Stimulated activated CD4-positive, alpha-beta T cell treated with anti-CD3 and anti-CD28 coated beads, Interleukin-15, amount 100 ng/mL, for 48 hours (primary cell): ENCODE measurements at regions not wholly inside any gene's neighbourhood (a gene's known extent, or its start where the extent isn't known, plus 50 kb on each side); places are given as distances from the start of the nearest gene placed in this dataset.
"Not testable (repeated sequence)": the region's sequence is repeated elsewhere in the genome, so short reads cannot be mapped to it uniquely, and the experiment has no call there.

Experiments used
- DNase-seq, 2 donors: peaks; one replicate each; pipeline ENCODE4 v3.0.0-alpha.2; 2020; ENCODE audit warnings: low read depth in 2 of 2

DNA sequence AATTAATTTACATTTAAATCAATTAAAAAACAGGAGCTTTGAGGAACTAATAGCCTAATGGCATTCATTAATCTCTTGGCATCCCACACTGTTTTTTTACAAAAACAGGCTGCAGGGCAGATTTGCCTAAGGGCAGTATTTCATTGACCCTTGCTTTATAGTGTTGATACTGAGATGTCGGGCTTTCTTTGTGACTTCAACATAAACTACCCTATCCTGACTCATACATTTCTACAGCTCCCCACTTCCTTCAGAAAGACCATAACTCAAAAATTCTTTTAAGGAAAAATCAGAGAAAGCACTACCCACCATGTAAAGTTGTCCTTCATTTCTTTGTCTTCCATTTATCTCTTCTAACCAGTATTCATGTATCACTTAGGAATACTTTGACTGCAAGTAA, 92.2 kb upstream of the NT5E start:
- DNase-seq: no peak

GRCh38 chr6:85356743-85357142, 93.1 kb upstream of the NT5E start:
- not testable (repeated sequence) for DNase-seq

DNA sequence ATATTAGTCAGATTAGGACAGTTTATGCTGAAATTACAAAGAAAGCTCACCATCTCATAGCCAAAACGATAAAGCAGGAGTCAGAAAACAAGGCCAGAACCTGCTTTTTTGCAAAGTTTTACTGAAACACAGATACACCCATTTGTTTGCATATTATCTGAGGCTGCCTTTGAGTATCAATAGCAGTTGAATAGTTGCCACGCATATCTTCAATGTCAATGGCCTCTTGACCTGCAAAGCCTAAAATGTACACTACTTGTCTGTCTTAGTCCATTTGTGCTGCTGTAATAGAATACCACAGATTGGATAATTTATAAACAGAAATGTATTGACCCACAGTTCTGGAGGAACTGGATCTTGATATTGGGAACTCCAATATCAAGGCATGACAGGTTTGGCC, 94.1 kb upstream of the NT5E start:
- no peak for DNase-seq

GRCh38 chr6:85354761-85355618, 94.9 kb upstream of the NT5E start:
- peak; percentile 34 to 54 for DNase-seq

- no peak for DNase-seq
Measured at GRCh38 chr6:85353012-85353411, 96.9 kb upstream of the NT5E start.

GRCh38 chr6:85348643-85349042, 101.2 kb upstream of the NT5E start:
- DNase-seq: no peak

DNA sequence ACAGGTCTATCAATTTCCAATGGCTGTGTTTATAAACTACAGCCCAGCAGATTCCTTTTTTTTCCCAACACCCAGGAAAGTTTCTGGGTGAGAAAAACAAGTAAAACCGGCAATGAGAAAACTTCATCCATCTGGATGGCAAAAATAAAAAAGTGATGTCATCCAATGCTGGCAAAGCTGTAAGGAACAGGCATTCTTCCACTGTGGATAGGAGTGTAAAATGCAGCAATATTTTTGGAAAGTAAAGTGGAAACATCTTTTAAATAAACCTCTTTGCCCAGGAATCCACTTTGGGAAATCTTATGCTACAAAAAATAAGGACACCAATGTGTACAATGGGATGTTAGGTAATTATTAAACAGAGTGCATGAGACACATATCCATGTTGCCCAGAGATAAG, 102.1 kb upstream of the NT5E start:
- DNase-seq: no peak

DNA sequence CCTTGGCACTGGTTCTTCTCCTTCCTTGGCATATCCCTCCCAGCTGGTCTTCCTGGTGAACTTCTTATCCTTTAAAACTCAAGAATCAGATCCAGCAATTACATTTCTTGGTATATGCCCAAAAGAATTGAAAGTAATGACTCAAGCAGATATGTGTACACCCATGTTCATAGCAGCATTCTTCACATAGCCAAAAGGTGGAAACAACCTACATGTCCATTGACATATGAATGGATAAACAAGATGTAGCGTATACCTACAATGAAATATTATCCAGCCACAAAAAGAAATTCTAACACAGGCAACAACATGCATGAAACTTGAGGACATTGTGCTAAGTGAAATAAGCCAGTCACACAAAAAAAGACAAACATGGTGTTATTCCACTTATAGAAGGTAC, 103.7 kb upstream of the NT5E start:
- DNase-seq: no peak

DNA sequence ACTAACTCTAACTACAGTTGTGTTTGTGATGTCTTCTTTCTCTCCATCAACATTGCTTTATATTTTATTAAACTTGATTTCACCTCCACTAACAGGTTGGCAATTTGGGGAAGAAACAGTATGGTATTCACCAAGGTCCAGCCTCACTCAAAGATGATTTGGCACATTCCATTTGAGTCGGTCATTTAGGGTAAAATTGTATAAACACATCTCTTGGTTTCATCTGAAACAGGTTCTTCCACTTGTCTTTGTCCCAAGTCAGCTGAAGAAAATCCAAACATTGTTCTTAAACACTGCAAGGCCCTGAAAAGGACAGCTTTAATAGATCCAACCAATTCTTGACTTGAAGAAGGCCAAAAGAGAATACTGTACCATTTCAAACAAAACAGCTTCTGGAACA, 104.9 kb upstream of the NT5E start:
- DNase-seq: no peak

- DNase-seq: no peak
Measured at GRCh38 chr6:85343428-85343827, 106.5 kb upstream of the NT5E start.

DNA sequence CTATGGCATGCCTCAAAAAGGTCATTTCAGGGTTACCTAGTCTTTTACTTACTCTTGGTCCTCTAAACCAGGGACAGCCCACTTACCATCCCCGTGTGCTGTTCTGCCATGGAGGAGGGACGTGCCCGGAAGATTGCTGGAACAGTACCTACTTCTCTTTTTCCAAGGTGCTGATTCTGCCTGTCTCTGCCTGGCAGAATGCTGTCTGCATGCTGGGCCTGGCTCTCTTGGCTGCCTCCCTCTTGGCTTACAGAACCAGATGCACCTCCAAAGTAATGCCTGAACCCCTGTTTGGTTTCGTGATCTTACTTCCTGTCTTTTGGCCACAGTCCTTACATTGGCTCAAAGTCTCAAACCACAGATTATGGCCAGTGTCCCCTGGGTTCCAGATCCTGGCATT, 120.7 kb upstream of the NT5E start:
- DNase-seq: no peak

DNA sequence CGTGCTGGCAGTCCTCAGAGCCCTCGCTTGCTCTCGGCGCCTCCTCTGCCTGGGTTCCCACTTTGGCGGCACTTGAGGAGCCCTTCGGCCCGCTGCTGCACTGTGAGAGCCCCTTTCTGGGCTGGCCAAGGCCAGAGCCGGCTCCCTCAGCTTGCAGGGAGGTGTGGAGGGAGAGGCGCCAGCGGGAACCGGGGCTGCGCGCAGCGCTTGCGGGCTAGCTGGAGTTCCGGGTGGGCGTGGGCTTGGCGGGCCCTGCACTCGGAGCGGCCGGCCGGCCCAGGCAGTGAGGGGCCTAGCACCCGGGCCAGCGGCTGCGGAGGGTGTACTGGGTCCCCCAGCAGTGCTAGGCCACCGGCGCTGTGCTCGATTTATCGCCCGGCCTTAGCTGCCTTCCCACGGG, 124.1 kb upstream of the NT5E start:
- not testable (repeated sequence) for DNase-seq

- peak; percentile 57 to 68 for DNase-seq
Measured at GRCh38 chr6:85323435-85324040, 126.3 kb upstream of the NT5E start.

GRCh38 chr6:85322446-85323105, 127.3 kb upstream of the NT5E start:
- DNase-seq: no peak

DNA sequence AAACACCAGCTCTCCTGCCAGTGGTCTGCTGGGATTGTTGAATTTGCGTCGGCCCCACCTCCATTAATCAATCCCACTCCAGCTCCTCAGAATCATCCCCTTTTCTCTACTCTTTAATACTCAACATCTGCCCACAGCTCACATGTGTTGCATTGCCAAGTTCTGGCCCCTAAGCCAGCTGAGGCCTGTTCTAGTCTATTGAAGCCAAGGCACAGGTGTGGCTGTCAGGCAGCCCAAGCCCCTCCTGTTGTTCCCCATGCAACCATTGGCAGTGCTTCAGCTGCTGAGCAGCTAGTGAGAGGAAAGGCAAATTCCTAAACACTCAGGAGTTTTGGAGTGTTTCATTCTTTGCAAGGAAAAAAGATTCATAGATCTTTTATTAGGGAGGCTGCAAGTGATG, 128.0 kb upstream of the NT5E start:
- DNase-seq: no peak

DNA sequence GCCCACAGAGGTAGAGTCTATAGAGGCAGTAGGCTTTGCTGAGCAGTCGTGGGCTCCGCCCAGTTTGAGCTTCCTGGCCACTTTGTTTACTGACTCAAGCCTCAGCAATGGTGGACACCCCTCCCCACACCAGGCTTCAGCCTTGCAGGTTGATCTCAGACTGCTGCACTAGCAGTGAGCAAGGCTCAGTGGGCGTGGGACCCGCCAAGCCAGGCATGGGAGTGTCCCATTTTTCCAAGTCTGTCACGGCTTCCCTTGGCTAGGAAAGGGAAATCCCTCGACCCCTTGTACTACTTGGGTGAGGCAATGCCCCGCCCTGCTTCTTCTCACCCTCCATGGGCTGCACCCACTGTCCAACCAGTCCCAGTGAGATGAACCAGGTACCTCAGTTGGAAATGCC, 135.3 kb upstream of the NT5E start:
- DNase-seq: no peak

GRCh38 chr6:85300581-85300980, 149.3 kb upstream of the NT5E start:
- no peak for DNase-seq

- DNase-seq: no peak
Measured at GRCh38 chr6:85298553-85298952, 151.3 kb upstream of the NT5E start.

- no peak for DNase-seq
Measured at GRCh38 chr6:85291326-85291725, 158.6 kb upstream of the NT5E start.

DNA sequence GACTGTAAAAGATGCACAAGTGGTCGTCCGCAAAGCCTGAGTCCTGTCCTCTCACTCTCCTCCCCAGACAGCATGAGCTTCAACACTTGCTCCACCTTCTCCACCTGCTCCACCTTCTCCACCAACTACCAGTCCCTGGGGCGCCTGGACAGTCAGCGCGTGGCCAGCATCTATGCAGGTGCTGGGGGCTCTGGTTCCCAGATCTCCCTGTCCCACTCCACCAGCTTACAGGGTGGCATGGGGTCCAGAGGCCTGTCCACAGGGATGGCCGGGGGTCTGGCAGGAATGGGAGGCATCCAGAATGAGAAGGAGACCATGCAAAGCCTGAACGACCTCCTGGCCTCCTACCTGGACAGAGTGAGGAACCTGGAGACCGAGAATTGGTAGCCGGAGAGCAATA, 162.2 kb upstream of the NT5E start:
- DNase-seq: no peak

DNA sequence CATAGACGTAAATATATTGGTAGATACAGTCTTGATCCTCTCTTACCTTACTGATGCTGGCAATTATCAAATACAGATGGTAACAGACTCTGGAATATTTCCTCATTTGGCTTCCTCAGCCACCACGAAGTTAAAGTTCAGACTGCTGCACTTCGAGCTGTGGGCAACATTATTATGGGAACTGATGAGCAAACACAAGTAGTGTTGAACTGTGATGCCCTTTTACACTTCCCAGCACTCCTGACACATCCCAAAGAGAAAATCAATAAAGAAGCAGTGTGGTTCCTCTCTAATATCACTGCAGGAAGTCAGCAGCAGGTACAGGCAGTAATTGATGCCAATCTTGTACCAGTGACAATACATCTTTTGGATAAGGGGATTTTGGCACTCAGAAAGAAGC, 162.7 kb upstream of the NT5E start:
- DNase-seq: no peak

DNA sequence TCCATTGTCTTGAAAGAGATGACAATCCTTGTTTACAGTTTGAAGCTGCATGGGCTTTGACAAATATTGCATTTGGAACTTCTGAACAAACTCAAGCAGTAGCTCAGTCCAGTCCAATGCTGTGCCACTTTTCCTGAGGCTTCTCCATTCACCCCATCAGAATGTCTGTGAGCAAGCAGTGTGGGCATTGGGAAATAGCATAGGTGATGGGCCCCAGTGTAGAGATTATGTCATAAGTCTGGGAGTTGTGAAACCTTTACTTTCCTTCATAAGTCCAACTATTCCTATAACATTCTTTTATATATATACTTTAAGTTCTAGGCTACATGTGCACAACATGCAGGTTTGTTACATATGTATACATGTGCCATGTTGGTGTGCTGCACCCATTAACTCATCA, 163.4 kb upstream of the NT5E start:
- not testable (repeated sequence) for DNase-seq

DNA sequence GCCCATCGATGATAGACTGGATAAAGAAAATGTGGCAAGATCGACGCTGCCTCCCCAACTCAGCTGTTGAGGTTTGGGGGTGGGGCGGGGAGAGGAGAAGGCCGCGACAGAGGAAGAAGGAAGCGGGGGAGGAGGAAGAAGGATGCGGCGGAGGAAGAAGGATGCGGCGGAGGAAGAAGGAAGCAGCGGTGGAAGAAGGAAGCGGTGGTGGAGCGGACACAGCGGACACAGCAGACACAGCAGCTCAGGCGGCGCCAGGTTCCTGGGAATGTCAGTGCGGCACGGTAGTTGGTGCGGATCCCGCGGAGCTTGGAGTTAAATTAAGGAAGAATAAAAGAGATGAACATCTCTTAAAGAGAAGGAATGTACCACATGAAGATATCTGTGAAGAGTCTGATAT, 163.9 kb upstream of the NT5E start:
- DNase-seq: no peak
